SH-SY5Y (cell line): ENCODE measurements at regions not wholly inside any gene's neighbourhood (a gene's known extent, or its start where the extent isn't known, plus 50 kb on each side); places are given as distances from the start of the nearest gene placed in this dataset.

Source experiments
- GATA2 ChIP-seq: IDR thresholded peaks from 2 replicates; pipeline ENCODE4 v1.6.1; 2011; ENCODE audit warnings: mild to moderate bottlenecking, low read depth, low read length
- GATA3 ChIP-seq: IDR thresholded peaks from 2 replicates; pipeline ENCODE4 v1.6.1; 2011; ENCODE audit warnings: low read depth, mild to moderate bottlenecking, low read length, moderate library complexity

DNA sequence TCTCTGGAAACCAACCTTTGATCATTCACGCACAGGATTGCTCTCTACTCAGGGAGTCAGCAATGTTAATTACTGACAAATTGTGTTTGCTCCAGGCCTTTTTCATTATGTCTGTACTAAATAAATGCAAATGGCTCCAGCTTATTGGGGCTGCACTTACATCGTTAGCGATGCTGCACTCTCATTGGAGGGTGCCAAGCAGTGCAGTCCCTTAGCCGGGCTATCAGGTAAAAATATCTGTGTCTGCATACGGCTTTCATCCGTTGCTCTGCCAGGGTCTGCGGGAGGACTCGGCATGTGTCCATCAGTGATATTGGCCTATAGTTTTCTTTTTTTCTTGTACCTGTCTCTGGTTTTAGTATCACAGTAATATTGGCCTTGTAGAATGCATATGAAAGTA is 471.5 kb upstream of the CADM2 start:
- TF ChIP-seq GATA3 (no peak), GATA2 (0 out of 2 replicates have a peak, but pooled peaks have one; percentile 48)
